ENCODE measurements at regions not wholly inside any gene's neighbourhood (a gene's known extent, or its start where the extent isn't known, plus 50 kb on each side); places are given as distances from the start of the nearest gene placed in this dataset.

DNA sequence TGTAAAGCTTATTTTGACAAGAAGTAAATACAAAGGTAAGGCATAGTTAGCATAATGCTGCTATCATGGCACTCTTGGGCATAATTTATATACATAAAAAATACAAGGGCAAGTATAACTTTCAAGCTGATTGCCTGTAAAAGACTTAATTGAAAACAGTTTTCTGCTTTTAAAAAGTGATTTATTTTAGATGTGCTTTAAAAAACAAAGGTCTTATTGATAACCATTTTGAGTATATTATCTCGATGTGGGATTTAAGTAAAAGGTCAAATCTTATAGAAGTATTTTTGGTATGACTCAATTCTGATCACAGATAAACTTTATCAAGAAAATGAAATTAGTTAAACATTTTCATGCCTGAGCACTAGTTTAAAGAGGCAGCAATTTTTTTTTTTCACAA, 175.8 kb downstream of the KCNRG start:
- no peak for DNase-seq (ENCODE audit: low read depth in 4 of 4, low spot score in 1 of 4)

DNA sequence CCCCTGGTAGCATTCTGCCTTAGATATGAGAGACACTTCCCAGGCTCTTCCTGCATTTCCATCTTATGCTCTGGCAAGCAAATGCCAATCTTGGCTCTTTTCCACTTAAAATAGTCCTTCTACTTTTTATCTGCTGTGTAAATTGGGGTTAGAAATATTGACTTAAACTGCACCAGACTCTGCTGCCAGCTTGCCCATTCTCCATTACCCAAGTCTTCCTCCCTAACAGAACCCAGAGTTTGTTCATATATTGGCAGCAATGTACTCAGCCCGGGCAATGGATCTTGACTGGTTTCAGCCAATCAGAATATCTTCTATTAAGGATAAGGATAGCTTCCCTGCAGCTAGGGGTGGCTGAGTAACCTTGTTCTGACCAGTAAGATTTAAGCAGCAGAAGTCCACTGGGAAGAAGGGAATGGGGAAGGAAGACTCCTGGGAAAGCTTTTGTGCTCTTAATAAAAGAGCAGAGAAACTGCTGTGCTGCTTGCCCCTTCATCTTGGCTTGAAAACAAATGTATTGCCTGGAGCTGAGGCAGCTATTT, 177.1 kb downstream of the KCNRG start:
- no peak for DNase-seq (ENCODE audit: low read depth in 4 of 4, low spot score in 1 of 4)

DNA sequence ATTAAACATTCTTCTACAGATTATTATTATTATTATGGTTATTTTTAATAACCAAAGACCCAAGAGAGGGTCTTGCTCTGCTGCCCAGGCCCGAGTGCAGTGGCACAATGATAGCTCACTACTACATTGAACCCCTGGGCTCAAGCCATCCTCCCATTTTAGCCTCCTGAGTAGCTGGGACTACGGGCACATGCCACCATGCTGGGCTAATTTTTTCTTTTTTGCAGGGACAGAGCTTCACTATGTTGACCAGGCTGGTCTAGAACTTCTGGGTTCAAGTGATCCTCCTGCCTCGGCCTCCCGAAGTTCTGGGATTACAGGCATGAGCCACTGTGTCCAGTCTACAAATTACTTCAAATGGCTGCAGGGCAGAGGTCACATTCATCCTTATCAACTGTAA, 179.8 kb downstream of the KCNRG start:
- no peak for DNase-seq (ENCODE audit: low read depth in 4 of 4, low spot score in 1 of 4)

DNA sequence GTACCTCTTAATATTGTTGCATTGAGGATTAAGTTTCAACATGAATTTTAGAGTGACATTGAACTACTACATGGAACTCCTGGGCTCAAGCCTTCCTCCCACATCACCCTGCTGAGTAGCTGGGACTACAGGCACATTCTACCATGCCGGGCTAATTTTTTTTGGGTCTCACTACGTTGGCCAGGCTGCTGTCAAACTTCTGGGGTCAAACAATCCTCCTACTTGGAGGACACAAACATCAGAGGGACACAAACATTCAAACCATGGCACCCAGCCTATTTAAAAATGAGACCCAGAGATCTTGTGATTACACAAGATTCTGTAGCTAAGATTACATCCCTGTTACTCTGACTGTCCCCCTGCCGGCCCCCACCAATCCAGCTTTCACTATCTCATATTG, 180.9 kb downstream of the KCNRG start:
- no peak for DNase-seq (ENCODE audit: low read depth in 4 of 4, low spot score in 1 of 4)

DNA sequence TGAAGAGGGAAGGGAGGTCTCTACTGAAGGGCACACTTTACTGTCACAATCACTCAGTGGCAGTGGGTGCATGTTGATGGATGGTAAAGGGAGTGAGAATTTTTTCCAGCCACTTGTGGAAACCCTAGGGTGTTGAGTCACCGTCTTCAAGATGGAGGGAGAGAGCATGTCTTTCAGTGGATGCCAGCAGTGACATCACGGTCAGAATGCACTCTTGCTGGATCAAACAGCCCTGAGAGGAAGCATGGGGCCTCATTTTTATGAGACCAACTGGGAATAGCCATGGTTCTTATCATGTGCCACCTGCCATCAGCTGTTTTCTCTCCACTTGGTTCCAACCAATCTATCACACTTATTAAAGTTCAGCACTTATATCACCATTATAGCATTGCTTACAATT, 182.5 kb downstream of the KCNRG start:
- no peak for DNase-seq (ENCODE audit: low read depth in 4 of 4, low spot score in 1 of 4)

DNA sequence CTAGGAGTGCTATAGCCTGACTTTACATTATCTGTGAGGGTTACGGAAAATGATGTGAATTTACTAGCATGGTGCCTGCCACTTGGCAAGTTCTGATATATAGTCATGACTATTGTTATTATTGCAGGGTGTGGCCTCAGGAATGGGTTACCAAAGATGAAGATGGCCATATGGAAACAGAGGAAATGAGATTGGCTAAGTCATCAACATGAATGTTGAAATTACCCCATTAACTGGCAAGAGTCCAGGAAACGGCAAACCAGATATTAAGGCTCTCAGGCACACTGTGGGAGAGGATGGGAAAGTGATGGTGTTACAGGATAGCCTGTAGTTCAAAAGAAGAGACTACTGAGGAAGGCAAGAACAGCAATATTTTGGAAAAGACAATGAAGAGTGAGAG, 183.3 kb downstream of the KCNRG start:
- DNase-seq (ENCODE audit: low read depth in 4 of 4, low spot score in 1 of 4), result no peak

DNA sequence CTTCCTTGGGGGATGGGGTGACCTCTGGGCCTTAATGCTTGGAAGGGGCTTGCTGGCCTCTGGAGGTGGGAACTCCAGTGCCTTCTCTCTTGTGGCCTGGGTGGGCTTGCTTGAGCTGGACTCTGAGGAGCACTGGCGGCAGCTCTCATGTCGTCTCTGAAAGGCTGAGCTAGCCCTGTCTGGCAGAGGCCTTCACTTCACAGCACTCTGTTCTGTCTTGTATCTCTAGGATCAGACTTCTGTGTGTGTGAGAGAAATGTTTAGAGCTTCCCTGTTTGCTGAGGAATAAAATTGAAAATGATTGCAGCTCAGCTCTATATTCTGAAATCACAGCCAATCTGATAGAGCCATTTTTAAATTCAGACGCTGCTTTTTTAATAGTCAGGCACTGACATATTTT, 185.3 kb downstream of the KCNRG start:
- DNase-seq (ENCODE audit: low read depth in 4 of 4, low spot score in 1 of 4), result no peak

DNA sequence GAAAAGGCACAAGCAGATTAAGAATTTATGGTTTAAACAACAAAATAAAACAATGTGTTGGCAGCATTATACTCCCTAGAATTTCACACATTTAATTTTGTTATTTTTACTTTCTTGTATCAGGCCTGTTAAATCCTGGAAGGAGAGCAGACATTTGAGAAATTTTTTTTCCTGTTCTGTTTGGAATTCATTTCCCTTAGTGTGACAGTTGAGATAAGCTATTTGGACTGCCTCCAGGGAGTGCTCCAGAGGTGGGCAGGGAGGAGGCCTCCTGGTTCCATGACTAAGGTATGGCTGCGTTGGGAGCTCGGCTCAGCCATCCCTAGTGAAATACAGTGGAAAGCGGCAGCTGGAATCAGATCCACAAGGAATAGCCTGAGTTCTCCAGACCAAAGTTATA, 185.7 kb downstream of the KCNRG start:
- DNase-seq (ENCODE audit: low read depth in 4 of 4, low spot score in 1 of 4), result no peak

DNA sequence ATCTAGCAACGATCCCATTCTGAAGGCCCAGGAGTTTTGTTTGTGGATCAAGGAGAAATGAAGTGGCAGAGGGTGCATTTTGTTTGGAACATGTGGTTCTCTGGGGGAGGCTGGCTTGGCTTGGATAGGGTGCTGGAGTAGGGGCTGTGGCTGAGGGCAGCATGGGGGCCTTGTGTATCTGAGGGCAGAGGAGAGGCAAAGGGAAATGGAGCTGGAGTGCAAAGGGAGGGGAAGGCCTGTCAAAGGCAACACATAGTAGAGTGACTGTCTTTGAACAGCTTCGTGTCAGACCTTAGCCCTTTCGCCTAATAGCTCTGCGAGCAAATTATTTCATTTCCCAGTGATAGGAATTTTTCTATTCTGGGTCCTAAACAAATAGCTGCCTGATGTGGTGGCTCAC, 187.2 kb downstream of the KCNRG start:
- DNase-seq (ENCODE audit: low read depth in 4 of 4, low spot score in 1 of 4), result no peak

DNA sequence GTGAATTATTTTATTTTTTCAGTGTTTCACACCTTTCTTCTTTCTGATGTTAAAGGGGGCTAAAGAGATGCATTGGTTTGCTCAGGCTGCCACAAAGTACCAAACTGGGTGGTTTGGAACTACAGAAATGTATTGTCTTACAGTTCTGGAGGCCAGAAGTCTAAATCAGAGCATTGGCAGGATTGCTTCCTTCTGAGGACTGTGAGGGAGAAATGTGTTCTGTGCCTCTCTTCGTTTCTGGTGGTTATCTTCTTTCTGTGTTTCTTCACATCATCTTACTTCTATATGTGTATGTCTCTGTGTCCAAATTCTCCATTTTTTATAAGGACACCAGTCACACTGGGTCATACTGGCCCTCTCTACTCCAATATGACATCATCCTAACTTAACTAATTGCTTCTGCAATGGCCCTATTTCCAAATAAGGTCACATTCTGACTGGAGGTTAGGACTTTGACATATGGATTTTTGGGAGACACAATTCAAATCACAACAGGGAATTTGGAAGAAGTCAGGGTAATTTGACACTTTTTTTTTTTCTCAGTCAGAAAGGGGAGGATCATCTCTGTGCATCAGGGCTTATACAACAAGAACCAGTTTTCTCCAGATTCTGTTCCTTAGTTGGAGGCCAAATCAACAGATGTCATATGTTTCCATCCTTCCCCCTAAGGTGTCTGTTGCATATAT, 188.2 kb downstream of the KCNRG start:
- DNase-seq (ENCODE audit: low read depth in 4 of 4, low spot score in 1 of 4), result no peak

DNA sequence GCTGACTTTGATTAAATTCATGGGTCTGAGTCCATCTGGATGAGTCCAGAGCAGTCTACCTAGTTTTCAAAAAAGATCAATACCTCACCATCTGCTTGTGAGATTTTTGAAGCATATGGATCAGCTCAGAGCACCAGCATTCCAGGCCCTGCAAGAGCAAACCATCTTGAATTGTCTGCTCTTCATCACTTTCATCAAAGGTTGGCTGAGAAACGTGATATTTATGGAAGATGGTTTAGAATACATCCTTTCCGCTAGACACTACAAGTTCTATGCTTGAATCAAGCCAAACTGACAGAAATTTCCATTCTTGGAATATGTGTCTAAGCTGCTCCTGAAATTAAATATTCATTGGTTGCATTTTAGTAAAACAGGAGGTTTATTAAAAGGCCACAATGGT, 190.3 kb downstream of the KCNRG start:
- DNase-seq (ENCODE audit: low read depth in 4 of 4, low spot score in 1 of 4), result no peak

DNA sequence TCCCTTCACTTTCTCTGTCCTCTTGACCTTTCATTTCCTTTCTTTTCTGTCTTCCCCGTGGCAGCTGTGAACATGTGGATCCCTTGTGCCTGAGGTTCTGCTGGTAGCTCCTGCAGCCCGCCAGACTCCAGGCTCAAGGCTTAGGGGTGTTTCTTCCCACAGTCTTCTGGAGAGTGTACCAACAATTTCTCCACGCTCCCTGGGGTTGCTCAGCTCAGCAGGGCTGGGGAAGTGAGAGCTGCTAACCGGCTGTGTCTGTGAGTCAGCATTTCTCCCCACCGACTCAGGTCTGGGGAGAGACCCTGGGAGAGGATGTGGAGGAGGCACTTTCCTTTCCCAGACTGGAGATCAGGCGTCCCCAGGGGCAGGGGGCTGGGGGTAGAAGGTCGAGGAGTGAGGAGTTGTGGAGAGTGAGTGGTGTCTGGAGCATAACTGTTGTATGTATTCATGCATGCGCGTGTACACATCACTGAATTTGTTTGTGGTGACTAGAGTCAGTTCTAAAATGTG, 193.6 kb downstream of the KCNRG start:
- DNase-seq (ENCODE audit: low read depth in 4 of 4, low spot score in 1 of 4), result no peak

DNA sequence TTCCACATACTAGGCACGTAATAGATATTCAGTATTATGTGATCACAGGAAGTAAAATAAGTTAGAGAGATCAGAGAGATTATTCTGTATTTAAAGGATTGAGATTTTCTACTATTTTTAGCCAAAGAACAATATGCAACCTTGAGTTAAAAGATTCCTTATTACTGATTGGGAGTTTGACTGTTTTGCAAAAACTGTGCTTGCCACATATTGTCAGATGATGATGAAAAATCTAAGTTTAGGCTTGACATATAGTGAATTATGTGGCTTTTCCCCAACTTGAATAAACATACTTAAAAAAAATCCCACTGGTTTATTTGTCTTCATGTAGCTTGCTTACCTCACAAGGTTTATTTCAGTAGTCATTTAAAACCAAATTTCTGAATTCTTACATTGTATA, 194.4 kb downstream of the KCNRG start:
- no peak for DNase-seq (ENCODE audit: low read depth in 4 of 4, low spot score in 1 of 4)

DNA sequence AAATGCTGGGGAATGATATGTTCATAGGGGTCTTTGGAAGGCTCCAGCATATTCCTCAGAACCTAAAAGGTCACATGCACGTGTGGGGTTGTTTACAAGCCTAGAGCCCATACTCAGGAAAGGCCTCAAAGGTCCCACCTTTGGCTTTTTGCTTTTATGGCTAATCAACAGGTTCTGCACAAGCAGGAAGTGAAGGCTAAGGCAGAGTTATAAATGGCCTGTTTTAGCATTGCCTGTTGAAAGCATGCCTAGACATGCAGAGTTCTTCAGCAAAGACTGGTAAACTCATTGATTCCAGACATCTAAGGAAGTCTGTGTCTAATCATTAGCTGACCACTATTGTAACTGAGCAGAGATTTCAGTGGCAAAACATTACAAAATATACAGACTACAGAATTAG, 198.3 kb downstream of the KCNRG start:
- DNase-seq (ENCODE audit: low read depth in 4 of 4, low spot score in 1 of 4), result no peak

DNA sequence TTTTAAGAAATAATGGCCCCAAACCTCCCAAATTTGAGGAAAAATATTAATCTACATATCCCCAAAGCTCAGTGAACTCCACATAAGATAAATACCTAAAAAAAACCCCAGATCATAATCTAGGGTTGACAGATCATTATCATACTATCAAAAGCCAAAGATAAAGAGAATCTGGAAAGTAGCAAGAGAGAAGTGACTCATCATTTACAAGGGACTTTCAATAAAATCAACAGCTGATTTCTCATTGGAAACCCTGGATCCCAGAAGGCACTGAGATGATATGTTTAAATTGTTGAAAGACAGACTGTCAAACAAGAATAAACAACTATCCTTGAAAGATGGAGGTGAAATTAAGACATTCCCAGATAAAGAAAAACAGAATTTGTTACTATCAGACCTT, 199.3 kb downstream of the KCNRG start:
- no peak for DNase-seq (ENCODE audit: low read depth in 4 of 4, low spot score in 1 of 4)

DNA sequence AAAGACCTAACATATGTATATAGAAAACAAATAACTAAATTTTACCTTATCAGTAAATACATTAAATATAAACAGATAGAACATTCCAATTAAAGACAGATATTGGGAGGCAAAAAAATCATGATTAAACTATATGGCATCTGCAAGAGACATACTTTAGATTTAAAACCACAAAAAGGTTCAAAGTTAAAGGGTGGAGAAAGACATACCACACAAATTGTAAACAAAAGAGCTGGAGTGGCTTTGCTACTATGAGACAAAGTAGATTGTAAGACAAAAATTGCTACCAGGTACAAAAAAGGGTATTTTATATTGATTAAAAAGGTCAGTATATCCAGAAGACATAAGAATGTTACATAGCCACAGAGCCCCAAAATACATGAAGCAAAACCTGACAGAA, 200.2 kb downstream of the KCNRG start:
- DNase-seq (ENCODE audit: low read depth in 4 of 4, low spot score in 1 of 4), result no peak

DNA sequence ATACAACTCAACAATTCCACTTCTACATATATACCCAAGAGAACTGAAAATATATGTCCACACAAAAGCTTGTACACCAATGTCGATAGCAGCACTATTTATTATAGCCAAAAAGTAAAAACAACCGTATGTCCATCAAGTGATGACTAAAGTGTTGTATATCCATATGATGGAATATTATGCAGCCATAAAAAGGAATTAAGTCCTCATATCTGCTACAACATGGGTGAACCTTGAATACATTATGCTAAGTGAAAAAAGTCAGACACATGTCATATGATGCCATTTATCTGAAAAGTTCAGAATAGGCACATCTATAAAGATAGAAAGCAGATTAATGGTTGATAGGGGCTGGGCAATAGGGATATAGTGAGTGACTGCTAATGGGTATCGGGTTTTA, 204.5 kb downstream of the KCNRG start:
- no peak for DNase-seq (ENCODE audit: low read depth in 4 of 4, low spot score in 1 of 4)

DNA sequence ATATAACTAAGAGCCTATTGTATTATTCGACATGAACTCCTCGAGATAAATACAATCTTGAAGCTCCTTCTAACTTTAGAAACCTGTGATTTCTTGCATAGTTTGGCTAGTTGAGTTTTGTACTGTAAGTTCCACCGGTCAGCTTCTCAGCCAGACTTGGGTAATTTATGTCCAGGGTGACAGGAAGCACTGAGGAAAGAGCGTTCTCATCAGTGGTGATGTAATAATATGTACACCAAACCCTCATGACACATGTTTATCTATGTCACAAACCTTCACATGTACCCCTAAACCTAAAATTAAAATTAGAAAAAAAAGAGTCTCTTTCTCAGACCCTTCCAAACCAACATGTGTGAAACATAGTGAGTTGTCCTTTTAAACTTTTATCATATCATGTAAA, 205.7 kb downstream of the KCNRG start:
- DNase-seq (ENCODE audit: low read depth in 4 of 4, low spot score in 1 of 4), result no peak

DNA sequence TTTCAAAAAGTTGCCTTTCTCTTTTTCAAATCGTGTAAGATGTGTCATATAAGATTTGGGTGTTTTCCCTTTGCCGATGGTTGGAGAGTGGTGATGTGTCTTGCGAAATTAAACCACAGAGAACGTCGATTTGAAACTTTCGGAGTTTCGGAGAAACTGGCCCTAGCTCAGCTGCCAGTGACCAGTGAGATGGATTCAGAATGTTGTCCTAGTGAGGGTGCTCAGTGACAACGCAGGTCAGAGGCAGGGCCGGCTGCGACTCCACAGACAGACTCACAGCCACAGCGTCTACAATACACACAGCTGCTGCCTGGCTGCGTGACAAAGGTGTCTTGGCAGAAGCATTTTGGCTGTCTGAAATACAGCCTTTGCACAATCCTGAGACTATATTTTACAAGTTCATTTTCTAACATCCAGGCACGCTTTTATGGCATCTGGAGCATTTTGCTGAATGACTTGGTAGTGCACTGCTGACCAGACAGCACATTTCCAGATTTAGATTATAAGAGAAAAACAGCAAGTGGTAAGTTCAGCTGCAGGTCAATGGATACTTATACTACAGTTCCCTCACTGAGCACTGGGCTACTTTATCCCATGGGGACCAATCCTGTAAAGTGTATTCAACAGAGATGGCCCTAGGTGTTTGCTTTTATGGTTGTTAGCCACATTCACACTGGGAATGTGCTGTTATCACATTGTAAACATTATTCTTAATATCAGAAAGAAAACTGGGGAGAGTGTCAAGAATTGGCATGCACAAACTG, 207.5 kb downstream of the KCNRG start:
- no peak for DNase-seq (ENCODE audit: low read depth in 4 of 4, low spot score in 1 of 4)

DNA sequence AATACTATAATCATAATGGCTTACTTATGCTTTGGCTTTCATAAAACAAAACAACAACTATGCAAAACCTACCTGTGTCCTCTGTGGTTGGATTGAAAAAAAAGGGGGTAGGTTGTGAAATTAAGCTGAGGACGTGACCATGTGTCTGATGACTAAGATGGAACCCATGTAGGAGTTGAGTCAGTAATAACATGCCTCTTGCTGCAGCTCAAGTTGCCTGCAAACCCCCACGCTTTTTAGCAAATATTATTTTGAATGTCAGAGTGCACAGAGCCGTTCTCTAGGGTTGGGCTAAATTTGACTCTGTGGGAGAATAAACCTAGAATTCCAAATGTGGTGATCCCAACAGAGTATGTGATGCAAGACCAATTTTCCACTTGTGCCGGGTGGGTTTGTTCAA, 209.3 kb downstream of the KCNRG start:
- DNase-seq (ENCODE audit: low read depth in 4 of 4, low spot score in 1 of 4), result no peak

DNA sequence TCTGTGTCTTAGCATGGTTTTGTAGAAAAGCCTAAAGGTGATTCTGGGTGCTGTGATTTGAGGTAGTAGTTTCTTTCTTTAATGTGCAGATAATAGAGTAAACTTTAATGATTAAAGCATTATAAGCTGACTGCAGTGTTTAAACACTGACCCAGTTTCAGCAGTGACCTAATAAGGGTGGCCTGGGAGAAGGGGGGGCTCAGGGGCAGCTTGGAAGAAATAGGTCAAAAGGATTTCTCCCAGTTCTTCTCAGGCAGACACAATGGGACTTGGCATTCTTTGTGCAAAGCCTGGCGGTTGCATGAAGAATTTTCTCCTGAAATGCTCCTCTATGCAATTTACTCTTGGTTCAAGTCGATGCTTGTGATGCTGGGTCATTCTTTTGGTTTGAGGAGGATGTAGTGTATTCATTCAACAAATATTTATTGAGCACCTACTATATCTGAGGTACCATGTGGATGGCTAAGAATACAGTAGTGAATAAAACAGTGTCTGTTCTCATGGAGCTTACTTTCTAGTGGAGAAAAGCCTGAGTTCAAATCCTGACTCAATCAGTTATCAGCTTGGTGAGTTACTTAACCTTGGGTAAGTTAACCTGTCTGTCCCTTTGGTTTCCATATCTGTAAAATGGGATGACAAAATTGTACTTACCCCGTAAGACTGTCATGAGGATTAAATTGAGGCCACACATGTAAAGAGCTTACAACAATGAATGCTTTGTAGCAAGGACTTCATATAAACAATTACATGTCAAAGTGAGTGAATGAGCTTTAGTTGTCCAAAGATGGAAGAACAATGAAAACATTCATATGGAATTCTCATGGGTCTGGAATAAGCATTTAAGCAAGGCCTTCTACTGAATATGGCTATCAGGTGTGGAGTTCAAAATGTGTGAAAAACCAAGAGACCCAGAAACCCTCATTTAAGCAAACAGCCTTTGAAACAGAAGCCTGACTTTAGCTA, 210.2 kb downstream of the KCNRG start:
- DNase-seq (ENCODE audit: low read depth in 4 of 4, low spot score in 1 of 4), result no peak
